ENCODE measurements at regions not wholly inside any gene's neighbourhood (a gene's known extent, or its start where the extent isn't known, plus 50 kb on each side); places are given as distances from the start of the nearest gene placed in this dataset.

- FAIRE-seq (no peak), DNase-seq (ENCODE audit: low read depth) (no peak)
- Histone ChIP-seq H3K27me3 (ENCODE audit: control insufficient read depth, insufficient read depth, low read length) (no peaks in the 10 kb centered on the region), H3K4me3 (ENCODE audit: low read depth, low read length) (no peak overlapping the region), H3K36me3 (ENCODE audit: control insufficient read depth, insufficient read depth, low read length) (no peaks in the 10 kb centered on the region)
- TF ChIP-seq CTCF (IDR thresholded peaks at IDR 0.05; ENCODE audit: insufficient read depth, low read length, severe bottlenecking) = no peak
Measured at GRCh38 chr6:4191271-4191721, 55.9 kb upstream of the ECI2 start.

- TF ChIP-seq CTCF (IDR thresholded peaks at IDR 0.05; ENCODE audit: insufficient read depth, low read length, severe bottlenecking) = no peak
- H3K36me3 ChIP-seq (ENCODE audit: control insufficient read depth, insufficient read depth, low read length) = no peaks in the 10 kb centered on the region
- H3K4me3 ChIP-seq (ENCODE audit: low read depth, low read length) = no peak overlapping the region
- no peaks in the 10 kb centered on the region for H3K27me3 ChIP-seq (ENCODE audit: control insufficient read depth, insufficient read depth, low read length)
- FAIRE-seq (no peak), DNase-seq (ENCODE audit: low read depth) (no peak)
Measured at GRCh38 chr6:4189249-4189648, 53.9 kb upstream of the ECI2 start.

- no peak for DNase-seq (ENCODE audit: low read depth)
- no peak overlapping the region for H3K4me3 ChIP-seq (ENCODE audit: low read depth, low read length)
- no peaks in the 10 kb centered on the region for H3K27me3 ChIP-seq (ENCODE audit: control insufficient read depth, insufficient read depth, low read length)
- no peak for TF ChIP-seq CTCF (IDR thresholded peaks at IDR 0.05; ENCODE audit: insufficient read depth, low read length, severe bottlenecking)
- FAIRE-seq = no peak
- no peaks in the 10 kb centered on the region for H3K36me3 ChIP-seq (ENCODE audit: control insufficient read depth, insufficient read depth, low read length)
Measured at GRCh38 chr6:4188801-4189200, 53.4 kb upstream of the ECI2 start.

GRCh38 chr6:4187480-4187879 lies 52.1 kb upstream of the ECI2 start:
- no peak overlapping the region for H3K4me3 ChIP-seq (ENCODE audit: low read depth, low read length)
- no peak for FAIRE-seq
- no peak for TF ChIP-seq CTCF (IDR thresholded peaks at IDR 0.05; ENCODE audit: insufficient read depth, low read length, severe bottlenecking)
- no peaks in the 10 kb centered on the region for H3K27me3 ChIP-seq (ENCODE audit: control insufficient read depth, insufficient read depth, low read length)
- H3K36me3 ChIP-seq (ENCODE audit: control insufficient read depth, insufficient read depth, low read length) = no peaks in the 10 kb centered on the region
- no peak for DNase-seq (ENCODE audit: low read depth)

GRCh38 chr6:4186385-4186784 lies 51.0 kb upstream of the ECI2 start:
- no peaks in the 10 kb centered on the region for H3K27me3 ChIP-seq (ENCODE audit: control insufficient read depth, insufficient read depth, low read length)
- H3K36me3 ChIP-seq (ENCODE audit: control insufficient read depth, insufficient read depth, low read length) = no peaks in the 10 kb centered on the region
- TF ChIP-seq CTCF (IDR thresholded peaks at IDR 0.05; ENCODE audit: insufficient read depth, low read length, severe bottlenecking) = no peak
- no peak for FAIRE-seq
- H3K4me3 ChIP-seq (ENCODE audit: low read depth, low read length) = no peak overlapping the region
- no peak for DNase-seq (ENCODE audit: low read depth)

- TF ChIP-seq CTCF (IDR thresholded peaks at IDR 0.05; ENCODE audit: insufficient read depth, low read length, severe bottlenecking) = no peak
Measured at GRCh38 chr6:4185846-4186245, 50.5 kb upstream of the ECI2 start.

More at GRCh38 chr6:4185846-4186245, 50.5 kb upstream of the ECI2 start:
- Histone ChIP-seq H3K4me3 (ENCODE audit: low read depth, low read length) (no peak overlapping the region), H3K27me3 (ENCODE audit: control insufficient read depth, insufficient read depth, low read length) (no peaks in the 10 kb centered on the region), H3K36me3 (ENCODE audit: control insufficient read depth, insufficient read depth, low read length) (no peaks in the 10 kb centered on the region)
- DNase-seq (ENCODE audit: low read depth) = no peak
- no peak for FAIRE-seq

Data from bronchial epithelial cell (primary cell).